ENCODE measurements at regions not wholly inside any gene's neighbourhood (a gene's known extent, or its start where the extent isn't known, plus 50 kb on each side); places are given as distances from the start of the nearest gene placed in this dataset.
"Not testable (repeated sequence)": the region's sequence is repeated elsewhere in the genome, so short reads cannot be mapped to it uniquely, and the experiment has no call there.

- Mint-ChIP-seq H3K4me1 (no peaks in the 10 kb centered on the region), H3K27ac (no peak overlapping the region), H3K9me3 (peaks cover 0 to 5% (median 0%) of the 10 kb centered on the region in 3 donors), H3K4me3 (no peak overlapping the region), H3K36me3 (no peaks in the 10 kb centered on the region), H3K27me3 (peaks cover 10 to 43% of the 10 kb centered on the region in 2 donors)
- no peaks in the 10 kb centered on the region for H3K4me1 ChIP-seq (ENCODE audit: control insufficient read depth in 1 of 2, extremely low read depth in 1 of 2, insufficient read depth in 2 of 2, low read length in 2 of 2)
- ATAC-seq (replicated peaks in 1 of 4): no peak
- POLR2A ChIA-PET: no interaction called here
- H3K36me3 ChIP-seq (ENCODE audit: control insufficient read depth in 2 of 2, extremely low read depth in 1 of 2, insufficient read depth in 1 of 2, low read length in 1 of 2): no peaks in the 10 kb centered on the region
- no peak overlapping the region for H3K4me3 ChIP-seq (ENCODE audit: control insufficient read depth in 1 of 2, extremely low read depth in 1 of 2, low read length in 1 of 2)
- no CpG with 5 or more reads among the region's 2 CpGs for WGBS (ENCODE audit: insufficient coverage)
- no peak for DNase-seq
- peaks cover 0 to 27% of the 10 kb centered on the region in 2 experiments for H3K27me3 ChIP-seq (replicated peaks in 1 of 2; ENCODE audit: control insufficient read depth in 2 of 2, extremely low read depth in 1 of 2, insufficient read depth in 2 of 2, low read length in 1 of 2)
- CTCF ChIA-PET: no interaction called here
- H3K27ac ChIP-seq (ENCODE audit: low read length): no peak overlapping the region
- H3K9me3 ChIP-seq: no peaks in the 10 kb centered on the region
Observed at GRCh38 chr16:87119168-87119567, 198.0 kb downstream of the C16orf95 start.

DNA sequence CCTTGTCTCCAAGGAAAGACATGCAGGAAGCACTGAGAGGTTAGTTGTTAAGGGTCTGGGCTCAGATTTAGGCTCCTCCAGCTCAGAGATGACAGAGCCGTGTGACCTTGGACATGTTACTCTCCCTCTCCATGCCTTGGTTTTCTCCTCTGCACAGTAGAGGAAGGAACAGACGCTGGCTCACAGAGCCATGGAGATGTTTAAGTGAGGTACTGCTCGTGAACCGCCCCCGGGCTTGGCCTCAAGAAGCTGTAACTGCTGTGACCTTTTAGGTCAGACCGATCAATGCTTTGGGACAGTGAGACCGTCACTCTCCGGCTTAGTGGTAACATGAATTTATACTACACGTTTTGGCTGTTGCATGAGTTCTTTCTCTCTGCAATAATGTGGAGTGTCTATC, 197.4 kb downstream of the C16orf95 start:
- peaks cover 0 to 5% (median 0%) of the 10 kb centered on the region in 3 donors for H3K9me3 Mint-ChIP-seq
- Histone ChIP-seq H3K27me3 (replicated peaks in 1 of 2; ENCODE audit: control insufficient read depth in 2 of 2, extremely low read depth in 1 of 2, insufficient read depth in 2 of 2, low read length in 1 of 2) (peaks cover 0 to 27% of the 10 kb centered on the region in 2 experiments), H3K36me3 (ENCODE audit: control insufficient read depth in 2 of 2, extremely low read depth in 1 of 2, insufficient read depth in 1 of 2, low read length in 1 of 2) (no peaks in the 10 kb centered on the region), H3K4me3 (ENCODE audit: control insufficient read depth in 1 of 2, extremely low read depth in 1 of 2, low read length in 1 of 2) (no peak overlapping the region), H3K27ac (ENCODE audit: low read length) (no peak overlapping the region), H3K4me1 (ENCODE audit: control insufficient read depth in 1 of 2, extremely low read depth in 1 of 2, insufficient read depth in 2 of 2, low read length in 2 of 2) (no peaks in the 10 kb centered on the region), H3K9me3 (no peaks in the 10 kb centered on the region)
- ChIA-PET CTCF (no interaction called here), POLR2A (no interaction called here)
- no peak overlapping the region for H3K27ac Mint-ChIP-seq
- no peaks in the 10 kb centered on the region for H3K4me1 Mint-ChIP-seq
- no peaks in the 10 kb centered on the region for H3K36me3 Mint-ChIP-seq
- peaks cover 10 to 43% of the 10 kb centered on the region in 2 donors for H3K27me3 Mint-ChIP-seq
- H3K4me3 Mint-ChIP-seq: no peak overlapping the region
- DNase-seq (no peak), ATAC-seq (replicated peaks in 1 of 4) (no peak)
- WGBS (ENCODE audit: insufficient coverage): 90% methylated on average over 6 of the region's 9 CpGs

DNA sequence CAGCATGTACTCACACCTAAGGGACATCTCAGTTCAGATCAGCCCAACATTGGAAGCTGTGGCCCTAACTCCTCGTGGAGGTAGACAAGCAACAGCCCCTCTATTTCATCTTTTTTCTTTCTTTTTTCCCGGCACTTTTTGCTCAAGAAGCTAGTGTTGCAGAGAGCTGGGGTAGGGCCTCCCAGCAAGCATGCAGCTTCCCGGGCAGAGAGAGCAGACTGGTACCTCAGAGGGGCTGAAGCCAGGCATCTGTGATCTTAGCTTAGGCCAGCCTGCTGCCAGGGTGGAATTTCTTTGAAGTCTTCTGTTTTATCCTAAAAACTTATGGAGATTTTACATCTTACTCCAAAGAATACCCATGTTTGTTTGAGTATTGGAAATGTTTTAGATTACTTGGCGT, 195.4 kb downstream of the C16orf95 start:
- no peaks in the 10 kb centered on the region for H3K4me1 ChIP-seq (ENCODE audit: control insufficient read depth in 1 of 2, extremely low read depth in 1 of 2, insufficient read depth in 2 of 2, low read length in 2 of 2)
- ATAC-seq (replicated peaks in 1 of 4): no peak
- no peak overlapping the region for H3K4me3 Mint-ChIP-seq
- H3K27me3 Mint-ChIP-seq: peaks cover 10 to 43% of the 10 kb centered on the region in 2 donors
- POLR2A ChIA-PET: no interaction called here
- no peak for DNase-seq
- H3K9me3 Mint-ChIP-seq: peaks cover 0 to 5% (median 0%) of the 10 kb centered on the region in 3 donors
- CTCF ChIA-PET: no interaction called here
- no peaks in the 10 kb centered on the region for H3K4me1 Mint-ChIP-seq
- H3K4me3 ChIP-seq (ENCODE audit: control insufficient read depth in 1 of 2, extremely low read depth in 1 of 2, low read length in 1 of 2): no peak overlapping the region
- H3K27ac ChIP-seq (ENCODE audit: low read length): no peak overlapping the region
- H3K9me3 ChIP-seq: no peaks in the 10 kb centered on the region
- no peak overlapping the region for H3K27ac Mint-ChIP-seq
- H3K36me3 Mint-ChIP-seq: no peaks in the 10 kb centered on the region
- peaks cover 0 to 27% of the 10 kb centered on the region in 2 experiments for H3K27me3 ChIP-seq (replicated peaks in 1 of 2; ENCODE audit: control insufficient read depth in 2 of 2, extremely low read depth in 1 of 2, insufficient read depth in 2 of 2, low read length in 1 of 2)
- 100% methylated on average over 2 of the region's 4 CpGs for WGBS (ENCODE audit: insufficient coverage)
- no peaks in the 10 kb centered on the region for H3K36me3 ChIP-seq (ENCODE audit: control insufficient read depth in 2 of 2, extremely low read depth in 1 of 2, insufficient read depth in 1 of 2, low read length in 1 of 2)

DNA sequence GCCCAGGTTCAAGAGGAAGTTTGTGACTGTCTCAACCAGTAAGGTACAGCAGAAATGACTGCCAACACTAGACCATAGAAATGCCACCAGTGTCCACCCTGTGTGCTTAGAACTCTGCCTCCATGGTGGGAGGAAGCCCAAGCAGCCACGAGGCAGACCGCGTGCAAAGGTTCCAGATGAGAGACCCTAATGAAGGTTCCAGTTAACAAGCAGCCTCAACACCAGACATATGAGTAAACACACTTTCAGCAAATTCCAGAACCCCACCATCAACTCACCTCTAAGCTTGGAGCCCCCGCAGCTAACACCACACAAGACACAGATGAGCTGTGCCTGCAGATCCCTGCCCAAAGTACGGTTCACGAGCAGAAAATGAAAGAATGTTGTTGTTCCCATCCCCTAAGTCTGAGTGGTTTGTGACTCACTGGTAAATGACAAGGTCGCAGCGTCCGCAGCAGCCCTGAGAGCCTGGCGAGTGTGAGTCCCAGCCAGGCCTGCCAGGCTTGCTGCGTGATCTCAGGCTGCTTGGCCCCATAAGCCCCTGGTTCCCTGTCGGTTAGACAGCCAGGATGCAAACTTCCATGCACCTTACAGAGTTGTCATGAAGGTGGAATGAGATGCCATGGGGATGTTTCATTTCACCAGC, 193.7 kb downstream of the C16orf95 start:
- H3K36me3 Mint-ChIP-seq: no peaks in the 10 kb centered on the region
- no peak overlapping the region for H3K4me3 Mint-ChIP-seq
- 93% methylated on average over 7 of the region's 12 CpGs for WGBS (ENCODE audit: insufficient coverage)
- Histone ChIP-seq H3K9me3 (no peaks in the 10 kb centered on the region), H3K27ac (ENCODE audit: low read length) (no peak overlapping the region), H3K4me1 (ENCODE audit: control insufficient read depth in 1 of 2, extremely low read depth in 1 of 2, insufficient read depth in 2 of 2, low read length in 2 of 2) (no peaks in the 10 kb centered on the region), H3K27me3 (replicated peaks in 1 of 2; ENCODE audit: control insufficient read depth in 2 of 2, extremely low read depth in 1 of 2, insufficient read depth in 2 of 2, low read length in 1 of 2) (peaks cover 0 to 23% of the 10 kb centered on the region in 2 experiments), H3K4me3 (ENCODE audit: control insufficient read depth in 1 of 2, extremely low read depth in 1 of 2, low read length in 1 of 2) (no peak overlapping the region), H3K36me3 (ENCODE audit: control insufficient read depth in 2 of 2, extremely low read depth in 1 of 2, insufficient read depth in 1 of 2, low read length in 1 of 2) (no peaks in the 10 kb centered on the region)
- no peak overlapping the region for H3K27ac Mint-ChIP-seq
- H3K4me1 Mint-ChIP-seq: no peaks in the 10 kb centered on the region
- DNase-seq (no peak), ATAC-seq (replicated peaks in 1 of 4) (no peak)
- CTCF ChIA-PET: no interaction called here
- POLR2A ChIA-PET: no interaction called here
- H3K9me3 Mint-ChIP-seq: peaks cover 0 to 5% (median 0%) of the 10 kb centered on the region in 3 donors
- peaks cover 10 to 33% of the 10 kb centered on the region in 2 donors for H3K27me3 Mint-ChIP-seq

GRCh38 chr16:87124405-87124804, 192.8 kb downstream of the C16orf95 start:
- ATAC-seq (replicated peaks in 1 of 4); H3K4me3 Mint-ChIP-seq; H3K4me1 Mint-ChIP-seq; H3K9me3 ChIP-seq; H3K36me3 ChIP-seq (ENCODE audit: control insufficient read depth in 2 of 2, extremely low read depth in 1 of 2, insufficient read depth in 1 of 2, low read length in 1 of 2); H3K36me3 Mint-ChIP-seq; H3K4me1 ChIP-seq (ENCODE audit: control insufficient read depth in 1 of 2, extremely low read depth in 1 of 2, insufficient read depth in 2 of 2, low read length in 2 of 2); CTCF ChIA-PET; POLR2A ChIA-PET; H3K27ac Mint-ChIP-seq; H3K27ac ChIP-seq (ENCODE audit: low read length); DNase-seq; H3K4me3 ChIP-seq (ENCODE audit: control insufficient read depth in 1 of 2, extremely low read depth in 1 of 2, low read length in 1 of 2): not testable (repeated sequence)
- peaks cover 0 to 10% (median 5%) of the 10 kb centered on the region in 3 donors for H3K9me3 Mint-ChIP-seq
- H3K27me3 Mint-ChIP-seq: peaks cover 8 to 25% of the 10 kb centered on the region in 2 donors
- 100% methylated on average over 5 of the region's 9 CpGs for WGBS (ENCODE audit: insufficient coverage)
- peaks cover 0 to 18% of the 10 kb centered on the region in 2 experiments for H3K27me3 ChIP-seq (replicated peaks in 1 of 2; ENCODE audit: control insufficient read depth in 2 of 2, extremely low read depth in 1 of 2, insufficient read depth in 2 of 2, low read length in 1 of 2)

- H3K9me3 ChIP-seq: no peaks in the 10 kb centered on the region
- Mint-ChIP-seq H3K4me3 (no peak overlapping the region), H3K27ac (no peak overlapping the region), H3K27me3 (peaks cover 7 to 15% of the 10 kb centered on the region in 2 donors), H3K9me3 (peaks cover 0 to 12% (median 5%) of the 10 kb centered on the region in 3 donors), H3K4me1 (no peaks in the 10 kb centered on the region), H3K36me3 (no peaks in the 10 kb centered on the region)
- DNase-seq (no peak), ATAC-seq (replicated peaks in 1 of 4) (no peak)
- POLR2A ChIA-PET: no interaction called here
- H3K4me1 ChIP-seq (ENCODE audit: control insufficient read depth in 1 of 2, extremely low read depth in 1 of 2, insufficient read depth in 2 of 2, low read length in 2 of 2): no peaks in the 10 kb centered on the region
- H3K27ac ChIP-seq (ENCODE audit: low read length): no peak overlapping the region
- peaks cover 0 to 10% of the 10 kb centered on the region in 2 experiments for H3K27me3 ChIP-seq (replicated peaks in 1 of 2; ENCODE audit: control insufficient read depth in 2 of 2, extremely low read depth in 1 of 2, insufficient read depth in 2 of 2, low read length in 1 of 2)
- CTCF ChIA-PET: no interaction called here
- H3K36me3 ChIP-seq (ENCODE audit: control insufficient read depth in 2 of 2, extremely low read depth in 1 of 2, insufficient read depth in 1 of 2, low read length in 1 of 2): no peaks in the 10 kb centered on the region
- H3K4me3 ChIP-seq (ENCODE audit: control insufficient read depth in 1 of 2, extremely low read depth in 1 of 2, low read length in 1 of 2): no peak overlapping the region
- WGBS (ENCODE audit: insufficient coverage): 93% methylated on average over 36 of the region's 38 CpGs
Observed at GRCh38 chr16:87125206-87126155, 191.7 kb downstream of the C16orf95 start.

Measured in T-cell (primary cell).